COLO829 (cell line): ENCODE measurements at regions not wholly inside any gene's neighbourhood (a gene's known extent, or its start where the extent isn't known, plus 50 kb on each side); places are given as distances from the start of the nearest gene placed in this dataset.
"Not testable (repeated sequence)": the region's sequence is repeated elsewhere in the genome, so short reads cannot be mapped to it uniquely, and the experiment has no call there.

Source experiments
- DNase-seq: peaks from one replicate; pipeline ENCODE4 v3.0.0; 2012; ENCODE audit warnings: low spot score

DNA sequence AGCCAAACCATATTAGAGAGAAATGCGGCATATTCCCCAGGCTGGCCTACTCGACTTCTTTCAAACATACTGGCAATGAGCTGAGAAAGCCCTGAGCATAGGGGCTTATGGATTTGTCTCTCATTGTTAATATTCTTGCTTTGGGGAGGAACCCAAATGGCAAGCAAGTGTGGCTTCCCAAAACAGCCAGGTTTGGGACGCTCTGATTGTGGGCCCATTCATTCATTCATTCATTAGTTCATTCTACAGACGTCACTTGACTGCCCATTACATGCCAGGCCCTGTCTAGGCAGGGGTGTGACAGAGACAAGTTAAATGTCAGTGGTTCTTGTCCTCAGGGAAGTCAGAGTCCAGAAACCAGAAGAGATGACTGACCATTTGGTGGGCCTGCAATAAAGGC is 77.4 kb upstream of the THBS1 start:
- DNase-seq: no peak

DNA sequence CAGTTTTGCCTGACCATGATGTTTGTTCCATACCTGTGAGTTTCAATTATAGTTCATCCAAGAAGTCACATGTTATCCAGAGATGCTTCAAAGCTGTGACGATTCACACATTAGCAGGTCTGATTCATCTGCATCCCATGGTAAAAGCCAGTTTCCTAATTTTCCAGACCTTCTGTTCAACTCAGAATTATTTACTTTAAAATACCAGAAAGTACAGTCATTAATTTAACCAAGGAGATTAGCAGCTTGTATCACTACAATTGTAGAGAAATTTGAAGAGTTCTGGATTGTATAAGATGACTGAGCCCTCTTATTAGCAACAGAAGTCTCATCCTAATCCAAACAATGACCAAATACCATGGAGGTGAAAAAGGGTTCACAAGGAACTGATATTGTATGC is 76.1 kb upstream of the THBS1 start:
- no peak for DNase-seq

DNA sequence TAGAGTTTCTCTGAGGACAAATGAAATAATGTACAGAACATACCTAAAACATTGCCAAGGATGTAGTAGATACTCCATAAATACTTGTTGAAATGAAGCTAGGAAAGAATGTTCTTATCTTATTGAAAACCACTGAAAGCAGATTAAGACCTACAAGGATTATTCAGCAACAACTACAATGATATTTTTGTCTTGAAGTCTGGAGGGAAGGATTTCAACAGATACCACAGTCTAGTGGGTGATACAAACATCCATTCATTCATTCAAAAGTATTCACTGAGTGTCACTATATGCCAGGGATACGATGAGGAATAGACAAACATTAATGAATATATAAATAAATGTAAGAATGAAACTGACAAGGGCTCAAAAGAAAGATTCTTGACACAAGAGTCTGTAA is 74.7 kb upstream of the THBS1 start:
- DNase-seq: peak; percentile 42

DNA sequence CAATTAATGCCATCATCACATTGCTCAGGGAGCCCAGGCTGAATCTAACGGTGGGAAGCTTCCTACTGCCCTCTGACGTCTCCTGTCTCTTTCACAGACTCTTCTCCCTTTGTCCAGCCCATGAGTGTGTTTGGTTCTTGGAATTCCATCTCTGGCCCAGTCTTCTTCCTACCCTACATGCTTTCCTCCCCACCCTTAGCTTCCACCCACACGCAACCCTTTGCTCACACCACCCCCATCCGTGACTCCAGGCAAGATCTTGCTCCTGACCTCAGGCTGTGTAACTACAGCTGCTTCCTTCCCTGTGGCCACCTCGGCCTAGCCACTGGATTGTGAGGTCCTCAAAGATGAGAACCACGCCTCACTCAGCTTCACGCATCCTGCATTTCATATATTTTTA is 72.3 kb upstream of the THBS1 start:
- no peak for DNase-seq

DNA sequence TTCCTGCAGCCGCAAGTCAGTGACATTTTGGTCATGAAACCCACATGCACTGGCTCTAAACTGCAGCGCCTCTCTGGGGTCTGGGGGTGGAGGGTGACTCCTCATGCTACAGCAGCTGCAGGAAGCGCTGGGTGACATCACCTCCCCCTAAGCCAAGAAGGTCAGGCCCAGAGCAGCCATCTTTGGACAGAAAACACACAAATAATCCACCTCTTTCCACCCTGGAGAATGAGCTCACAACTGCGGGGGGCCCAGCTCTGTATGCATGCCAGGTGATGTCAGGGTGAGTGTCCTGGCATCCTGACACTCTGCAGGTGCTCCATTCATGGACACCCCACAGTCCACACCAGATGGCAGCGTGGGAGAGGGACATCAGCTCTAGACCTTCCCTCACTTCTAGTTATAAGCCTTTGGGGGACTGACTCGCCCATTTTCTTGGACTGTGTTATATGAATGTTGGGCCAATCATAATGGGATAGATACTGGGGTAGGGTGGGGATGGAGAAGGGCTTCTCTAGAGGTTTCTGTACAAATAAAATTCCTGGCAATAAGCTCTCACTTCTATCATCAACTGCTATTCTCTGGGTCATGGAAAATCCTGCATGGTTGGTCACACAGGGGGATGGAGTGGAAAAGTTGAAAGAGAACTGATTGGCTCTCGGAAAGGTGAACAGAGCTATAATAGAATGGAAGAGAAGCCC is 70.7 kb upstream of the THBS1 start:
- no peak for DNase-seq

DNA sequence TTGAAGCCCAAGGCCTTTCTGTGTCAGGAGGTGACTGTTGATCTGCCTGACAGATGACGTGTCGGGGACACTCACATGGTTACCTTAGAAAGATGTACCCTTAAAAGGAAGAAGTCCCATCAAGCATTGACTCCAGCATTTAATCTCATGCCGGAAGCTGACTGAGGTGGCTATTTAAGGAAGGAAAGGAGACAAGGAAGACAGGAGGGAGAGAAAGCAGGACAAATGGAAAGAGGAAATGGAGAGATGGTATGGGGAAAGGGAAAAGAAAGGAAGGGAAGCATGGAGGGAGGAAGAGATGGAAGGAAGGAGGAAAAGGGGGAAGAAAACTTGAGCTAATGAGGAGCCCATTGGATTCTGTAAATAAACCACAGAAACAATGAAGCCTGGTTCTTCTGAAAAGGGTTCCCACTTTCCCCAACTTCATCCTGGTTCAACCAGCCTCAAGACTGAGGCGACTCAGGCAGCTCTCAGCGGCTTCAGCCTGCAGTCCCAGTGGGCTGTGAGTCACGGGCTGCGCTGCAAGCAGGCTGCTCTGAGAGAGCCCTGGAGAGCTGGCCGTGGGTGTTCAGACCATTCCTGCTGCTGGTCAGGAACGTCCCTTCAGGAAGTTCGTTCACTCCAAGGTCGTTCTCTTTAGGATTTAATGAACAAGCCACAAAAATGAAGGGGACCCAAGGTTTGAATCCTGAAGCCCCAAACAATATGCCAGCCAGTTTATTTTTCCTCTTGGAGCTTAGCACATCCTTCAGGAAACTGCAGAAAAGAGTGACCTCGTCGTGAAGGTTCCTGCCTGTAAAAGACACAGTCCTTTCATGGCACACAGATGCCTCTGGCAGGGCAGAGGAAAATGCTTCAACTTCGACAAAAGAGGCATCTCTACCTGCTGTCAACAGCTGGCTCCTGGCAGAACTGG is 69.6 kb upstream of the THBS1 start:
- DNase-seq: peak; percentile 28

DNA sequence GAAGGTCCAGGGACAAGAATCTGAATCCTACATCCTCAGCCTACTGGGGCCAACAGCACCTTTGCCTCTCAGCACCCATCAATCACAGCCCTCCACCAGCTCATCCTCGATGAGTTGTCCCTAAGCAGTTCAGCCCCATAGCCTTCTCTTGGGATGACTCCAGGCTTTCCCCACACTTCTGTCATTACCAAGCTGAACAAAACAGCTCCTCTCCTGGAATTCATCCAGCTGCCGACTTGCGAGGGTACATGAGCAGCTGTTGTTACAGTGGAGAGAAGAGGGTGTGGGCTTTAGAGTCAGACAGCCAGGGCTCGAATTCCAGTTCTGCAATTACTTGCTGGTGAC is 69.0 kb upstream of the THBS1 start:
- DNase-seq: no peak

DNA sequence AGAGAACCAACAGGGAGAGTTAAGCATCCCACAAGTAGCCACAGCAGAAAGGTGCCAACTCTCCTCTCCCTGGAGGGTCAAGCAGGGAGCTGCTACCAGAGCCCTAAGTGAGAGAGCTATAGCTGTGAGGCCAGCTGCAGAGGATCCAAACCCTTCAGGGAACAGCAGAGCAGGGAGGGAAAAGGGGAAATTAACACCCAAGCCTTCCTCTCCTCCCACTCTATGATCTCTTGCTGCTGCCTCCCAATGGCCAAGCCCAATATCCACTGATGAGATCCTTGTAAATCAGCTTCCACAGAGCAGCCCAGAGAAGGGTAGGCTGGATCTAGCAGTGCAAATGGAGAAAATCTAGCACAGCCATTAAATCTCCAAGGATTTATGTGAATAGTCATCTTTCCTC is 68.2 kb upstream of the THBS1 start:
- no peak for DNase-seq

DNA sequence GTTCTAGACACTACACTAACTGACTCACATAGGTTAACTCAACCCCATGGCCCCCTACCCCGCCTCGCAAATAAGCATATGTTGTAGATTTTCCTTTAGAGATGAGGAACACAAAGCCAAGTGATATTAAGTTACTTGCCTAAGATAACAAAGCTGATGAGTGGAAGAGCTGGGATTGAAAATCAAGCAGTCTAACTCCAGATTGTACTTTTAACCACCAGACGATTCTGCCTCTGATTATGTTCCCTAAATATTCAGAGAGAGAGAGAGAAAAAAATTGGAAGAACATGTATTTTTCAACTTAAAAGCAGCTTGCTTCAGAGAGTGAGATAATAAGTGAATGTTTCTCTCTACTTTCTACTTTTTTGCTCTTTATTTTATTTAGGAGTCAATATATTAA is 66.9 kb upstream of the THBS1 start:
- DNase-seq: no peak

DNA sequence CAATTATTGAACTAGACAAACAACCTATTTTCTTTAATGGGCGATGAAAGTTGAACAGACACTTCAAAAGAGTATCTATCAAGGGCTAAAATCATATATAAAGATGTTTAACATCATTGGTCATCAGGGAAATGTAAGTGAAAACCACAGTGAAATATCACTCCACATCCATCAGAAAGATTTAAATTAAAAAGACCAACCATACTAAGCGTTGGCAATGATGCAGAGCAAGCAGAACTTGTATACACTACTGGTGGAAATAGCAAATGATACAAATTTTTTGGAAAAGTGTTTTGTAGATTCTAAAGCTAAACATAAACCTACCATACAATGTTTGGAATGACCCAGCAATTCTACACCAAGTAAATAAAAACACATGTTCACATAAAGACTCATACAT is 65.9 kb upstream of the THBS1 start:
- DNase-seq: no peak

DNA sequence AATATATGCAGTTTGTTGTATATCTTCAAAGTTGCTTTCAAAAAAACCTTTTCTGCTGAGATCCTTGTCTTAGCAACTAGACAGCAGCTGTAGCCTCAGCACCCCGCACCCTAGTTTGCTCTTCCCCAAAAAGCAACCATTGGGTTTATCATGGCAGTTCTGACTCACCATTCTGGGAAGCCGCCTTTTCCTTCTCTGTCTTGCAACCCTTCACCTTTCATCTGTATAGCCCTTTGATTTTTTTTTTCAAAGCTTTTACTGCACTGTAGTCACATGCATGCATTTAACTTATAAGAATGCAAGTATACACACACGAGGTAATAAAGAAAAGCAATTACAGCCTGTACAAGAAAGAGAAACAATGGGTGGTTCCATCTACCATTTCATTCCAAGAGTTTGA is 65.1 kb upstream of the THBS1 start:
- DNase-seq: no peak

DNA sequence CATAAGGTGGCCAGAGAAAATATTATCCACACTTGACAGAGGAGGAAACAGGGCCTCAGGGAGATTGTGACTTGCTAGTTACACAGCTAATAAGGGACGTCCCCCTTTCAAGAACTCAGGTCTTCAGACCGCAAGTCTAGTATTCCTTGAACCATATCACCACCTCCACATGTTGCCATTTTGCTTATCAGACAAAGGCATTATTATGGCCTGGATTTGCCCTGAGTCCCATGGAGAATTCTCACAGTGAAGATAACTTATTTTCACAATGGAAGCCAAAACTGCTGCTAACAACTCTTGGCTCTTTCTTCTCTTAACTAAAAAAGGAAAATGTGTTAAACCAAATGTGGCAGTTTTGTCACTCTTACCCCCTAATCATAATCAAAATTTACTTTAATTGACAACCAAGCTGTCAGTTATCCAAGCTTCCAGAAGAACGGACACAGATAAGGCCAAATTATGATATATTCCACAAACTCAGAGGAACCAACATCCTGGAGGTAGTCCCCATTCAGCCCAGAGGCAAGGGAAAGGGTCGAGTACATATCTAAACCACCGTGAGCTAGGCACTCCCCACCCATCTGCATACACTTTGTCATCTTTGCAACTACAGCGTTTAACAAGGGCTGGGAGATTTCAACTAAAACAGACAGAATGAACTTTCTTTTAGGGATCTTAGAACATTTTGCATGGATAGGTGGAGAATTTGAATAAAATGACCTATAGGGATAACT is 63.6 kb upstream of the THBS1 start:
- DNase-seq: no peak

DNA sequence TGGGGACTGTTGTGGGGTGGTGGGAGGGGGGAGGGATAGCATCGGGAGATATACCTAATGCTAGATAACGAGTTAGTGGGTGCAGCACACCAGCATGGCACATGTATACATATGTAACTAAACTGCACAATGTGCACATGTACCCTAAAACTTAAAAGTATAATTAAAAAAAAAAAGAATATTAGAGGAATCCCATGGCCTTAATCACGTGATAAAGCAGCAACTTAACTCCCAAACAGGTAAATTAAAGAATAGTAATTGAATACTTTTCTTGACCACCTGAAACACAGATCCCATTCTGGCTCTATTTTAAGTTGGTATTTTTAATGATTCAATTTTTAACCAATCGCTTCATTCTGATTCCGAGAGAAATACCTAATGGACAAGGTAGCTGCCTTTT is 56.9 kb upstream of the THBS1 start:
- DNase-seq: not testable (repeated sequence)

DNA sequence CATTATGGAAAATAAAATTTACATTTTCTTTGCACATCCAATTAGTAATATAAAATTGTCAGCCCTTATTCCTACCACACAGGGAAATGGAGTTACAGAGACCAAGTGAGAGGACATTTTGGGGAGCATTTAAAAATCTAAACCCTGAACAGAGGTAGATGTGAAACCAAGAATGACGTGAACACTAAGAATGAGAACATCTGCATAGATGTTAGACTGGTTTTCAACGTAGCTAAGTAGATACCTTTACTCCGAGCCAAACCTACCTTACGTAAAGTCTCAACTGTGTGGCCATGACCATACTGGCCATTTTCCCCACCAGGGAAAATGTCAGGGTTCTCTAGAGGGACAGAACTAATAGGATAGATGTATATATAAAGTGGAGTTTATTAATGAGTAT is 51.4 kb upstream of the THBS1 start:
- no peak for DNase-seq

DNA sequence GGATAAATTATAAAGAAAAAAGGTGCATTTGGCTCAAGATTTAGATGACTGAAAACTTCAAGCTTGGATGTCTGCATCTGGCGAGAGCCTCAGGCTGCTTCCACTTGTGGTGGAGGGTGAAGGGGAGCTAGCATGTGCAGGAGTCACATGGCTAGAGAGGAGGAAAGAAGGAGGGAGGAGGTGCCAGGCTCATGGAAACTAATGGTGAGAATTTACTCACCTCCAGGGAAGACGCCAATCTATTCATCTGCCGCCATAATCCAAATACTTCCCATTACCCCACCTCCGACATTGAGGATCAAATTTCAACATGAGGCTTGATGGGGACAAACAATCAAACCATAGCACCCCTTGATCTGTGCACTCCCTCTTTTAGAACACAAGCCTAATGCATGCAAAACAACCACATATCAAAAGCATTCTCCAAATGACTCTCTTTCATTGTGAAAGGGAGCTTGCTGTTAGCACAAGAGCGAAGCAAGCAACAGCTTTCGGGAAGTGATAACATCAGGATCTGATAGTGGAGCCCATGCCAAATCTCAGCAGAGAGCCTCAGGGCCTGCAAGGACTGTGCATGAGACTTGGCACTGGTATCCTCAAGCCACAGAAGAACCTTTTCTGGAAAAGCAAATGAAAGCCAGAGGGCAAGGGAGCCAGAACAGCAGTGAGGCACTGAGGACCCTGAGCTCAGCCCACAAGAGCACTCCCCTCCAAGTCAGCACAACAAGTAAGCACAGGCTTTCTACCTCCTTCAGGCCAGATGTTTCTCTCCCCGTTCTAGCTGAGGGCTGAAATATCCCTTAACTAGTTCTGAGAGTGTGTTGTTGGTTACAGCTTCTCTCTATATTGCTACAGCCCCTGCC is 50.2 kb upstream of the THBS1 start:
- DNase-seq: no peak
